Fibroblast of skin of scalp (primary cell): ENCODE measurements at regions not wholly inside any gene's neighbourhood (a gene's known extent, or its start where the extent isn't known, plus 50 kb on each side); places are given as distances from the start of the nearest gene placed in this dataset.

Experiments
- DNase-seq: peaks from one replicate; pipeline ENCODE4 v3.0.0-alpha.2; 2013

GRCh38 chr6:142683714-142684141 is 261.2 kb downstream of the HIVEP2 start:
- DNase-seq, result no peak

GRCh38 chr6:142684371-142684770 is 260.6 kb downstream of the HIVEP2 start:
- no peak for DNase-seq

- DNase-seq, result no peak
Measured at GRCh38 chr6:142685852-142686506, 259.0 kb downstream of the HIVEP2 start.

GRCh38 chr6:142686507-142686887 is 258.5 kb downstream of the HIVEP2 start:
- DNase-seq, result no peak

GRCh38 chr6:142692942-142693341 is 252.0 kb downstream of the HIVEP2 start:
- DNase-seq, result peak; percentile 97

GRCh38 chr6:142693441-142693840 is 251.5 kb downstream of the HIVEP2 start:
- peak; percentile 65 for DNase-seq

GRCh38 chr6:142694054-142694453 is 250.9 kb downstream of the HIVEP2 start:
- DNase-seq, result peak; percentile 63

- DNase-seq, result no peak
Measured at GRCh38 chr6:142695016-142695415, 250.0 kb downstream of the HIVEP2 start.

GRCh38 chr6:142696123-142697000 is 248.6 kb downstream of the HIVEP2 start:
- DNase-seq, result peak; percentile 18

GRCh38 chr6:142697001-142697335 is 248.0 kb downstream of the HIVEP2 start:
- no peak for DNase-seq

GRCh38 chr6:142697922-142698321 is 247.1 kb downstream of the HIVEP2 start:
- no peak for DNase-seq

- DNase-seq, result no peak
Measured at GRCh38 chr6:142698751-142699150, 246.2 kb downstream of the HIVEP2 start.

- DNase-seq, result no peak
Measured at GRCh38 chr6:142699391-142699790, 245.6 kb downstream of the HIVEP2 start.

- no peak for DNase-seq
Measured at GRCh38 chr6:142700032-142700431, 244.9 kb downstream of the HIVEP2 start.

GRCh38 chr6:142700671-142701312 is 244.2 kb downstream of the HIVEP2 start:
- no peak for DNase-seq
